GM18519 (cell line): ENCODE measurements at regions not wholly inside any gene's neighbourhood (a gene's known extent, or its start where the extent isn't known, plus 50 kb on each side); places are given as distances from the start of the nearest gene placed in this dataset.

Source experiments
- ATAC-seq: cut with Tn5 transposase; IDR thresholded peaks from one replicate; pipeline ENCODE4 v1.9.1; 2021; ENCODE audit warnings: mild to moderate bottlenecking, moderate library complexity; ENCODE audit not compliant: unreplicated experiment, low FRiP score

DNA sequence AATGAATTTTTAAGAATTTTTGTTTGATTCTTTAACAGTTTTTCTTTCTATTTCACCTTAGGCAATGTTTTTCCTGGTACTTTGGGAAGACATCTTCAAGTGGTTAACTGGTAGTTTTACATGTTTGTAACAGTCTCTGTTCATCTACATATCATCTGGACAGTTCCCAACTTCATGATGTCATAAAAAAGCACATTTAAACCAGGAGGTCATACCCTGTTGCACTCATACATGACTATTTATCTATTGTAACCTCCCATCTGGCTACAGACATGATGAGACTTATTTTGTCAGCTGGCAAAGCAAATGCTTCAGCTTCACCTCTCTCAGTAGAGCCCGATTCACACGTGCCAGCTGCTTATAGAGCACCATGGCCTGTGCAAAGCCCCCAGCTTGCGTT, 99.8 kb upstream of the YPEL5 start:
- no peak for ATAC-seq

DNA sequence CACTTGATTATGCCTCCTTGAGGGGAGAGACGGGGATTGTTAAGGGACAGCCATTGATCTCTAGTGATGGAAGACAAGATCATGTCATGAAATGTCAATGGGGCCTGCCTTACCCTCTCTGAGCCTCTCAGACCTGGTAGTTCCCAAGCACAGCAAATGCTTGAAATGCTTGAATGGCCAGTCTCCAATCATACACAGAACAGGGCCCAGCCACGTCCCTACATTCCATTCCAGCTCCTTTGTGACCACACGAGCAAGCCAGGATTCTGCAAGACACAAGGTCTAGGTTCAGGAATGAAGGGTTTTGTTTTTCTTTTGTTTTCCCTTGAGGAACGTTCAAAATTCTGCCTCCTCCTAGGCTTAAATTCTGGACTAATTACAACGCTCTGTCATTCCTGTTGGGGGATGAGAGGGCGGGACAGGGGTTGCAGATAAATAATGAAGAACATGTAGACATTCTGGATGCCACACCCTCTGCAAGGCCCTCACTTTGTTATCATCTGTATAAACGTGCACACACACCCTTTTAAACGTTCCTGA, 98.1 kb upstream of the YPEL5 start:
- ATAC-seq, result no peak

DNA sequence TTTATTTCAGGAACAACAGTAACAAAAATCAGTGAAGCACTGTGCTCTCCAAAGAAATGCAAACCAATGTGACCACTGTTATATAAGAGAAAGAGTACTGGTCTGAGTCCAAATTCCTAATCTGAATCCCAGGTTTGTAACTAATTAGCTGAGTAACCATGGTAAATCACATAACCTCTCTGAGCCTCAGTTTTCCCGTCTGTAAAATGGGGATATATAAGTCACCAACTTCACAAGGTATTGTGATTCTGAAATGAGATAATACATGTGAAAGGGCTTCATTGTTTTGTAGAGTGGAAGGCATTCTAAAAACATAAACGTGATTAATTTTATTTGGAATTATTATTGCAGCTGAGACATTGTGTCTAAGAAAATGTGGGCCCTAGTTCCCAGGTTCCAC, 91.3 kb upstream of the YPEL5 start:
- ATAC-seq, result no peak

DNA sequence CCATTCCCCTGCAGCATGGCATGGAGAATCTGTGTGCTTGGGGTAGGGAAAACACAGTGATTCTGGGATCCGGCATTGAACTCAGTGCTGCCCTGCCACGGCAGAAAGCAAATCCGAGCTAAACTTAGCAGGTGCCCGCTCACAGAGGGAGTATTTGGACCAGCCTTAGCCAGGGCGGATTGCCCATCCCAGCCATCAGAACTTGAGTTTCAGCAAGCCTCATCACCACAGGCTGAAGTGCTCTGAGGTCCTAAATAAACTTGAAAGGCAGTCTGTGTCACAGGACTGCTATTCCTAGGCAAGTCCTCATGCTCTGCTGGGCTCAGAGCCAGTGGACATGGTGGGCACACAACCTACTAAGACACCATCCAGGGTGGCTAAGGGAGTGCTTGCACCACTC, 86.2 kb upstream of the YPEL5 start:
- no peak for ATAC-seq

DNA sequence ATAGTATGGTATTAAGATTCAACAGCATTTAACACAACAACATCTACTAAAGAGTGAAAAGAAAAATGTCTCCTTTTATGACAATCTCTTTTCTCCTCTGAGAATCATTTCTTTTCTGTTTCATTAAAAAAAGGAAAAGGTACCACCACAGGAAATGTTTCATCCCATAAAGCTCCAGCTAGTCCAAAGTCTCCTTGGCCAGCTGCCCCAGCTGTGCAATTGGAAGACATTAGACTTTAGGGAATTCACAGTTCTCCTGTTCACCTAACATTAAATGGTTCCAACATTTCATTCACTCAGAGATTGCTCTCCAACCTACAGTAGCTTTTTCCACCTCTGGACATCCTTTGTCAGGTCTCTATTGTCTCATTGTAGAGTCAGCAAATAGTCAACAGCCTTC, 78.7 kb upstream of the YPEL5 start:
- no peak for ATAC-seq

DNA sequence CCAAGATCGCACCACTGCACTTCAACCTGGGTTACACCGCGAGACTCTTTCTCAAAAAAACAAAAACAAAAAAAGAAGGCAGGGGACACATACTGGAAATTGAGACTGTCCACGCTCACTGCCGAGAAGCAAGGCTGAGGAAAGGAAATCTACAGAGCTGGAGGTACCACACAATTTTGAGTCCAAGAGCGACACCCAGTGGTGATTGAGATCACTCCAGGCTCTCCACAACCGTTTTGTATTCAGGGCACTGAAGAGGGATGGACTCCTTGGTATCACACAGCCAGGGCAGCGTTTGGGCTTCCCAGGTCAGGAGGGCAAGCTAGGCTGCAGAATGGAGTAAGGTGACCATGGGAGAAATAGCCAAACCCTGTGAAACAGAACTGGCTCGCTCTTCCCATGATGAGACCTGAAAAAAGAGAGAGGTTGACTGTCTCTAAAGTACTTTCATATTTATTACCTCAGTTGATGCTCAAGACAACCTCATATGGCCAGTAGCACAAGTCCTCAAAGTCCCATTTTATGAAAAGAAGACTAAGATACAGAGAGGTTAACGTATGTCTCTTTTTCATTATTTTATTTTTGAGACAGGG, 74.5 kb upstream of the YPEL5 start:
- ATAC-seq, result peak; percentile 44

DNA sequence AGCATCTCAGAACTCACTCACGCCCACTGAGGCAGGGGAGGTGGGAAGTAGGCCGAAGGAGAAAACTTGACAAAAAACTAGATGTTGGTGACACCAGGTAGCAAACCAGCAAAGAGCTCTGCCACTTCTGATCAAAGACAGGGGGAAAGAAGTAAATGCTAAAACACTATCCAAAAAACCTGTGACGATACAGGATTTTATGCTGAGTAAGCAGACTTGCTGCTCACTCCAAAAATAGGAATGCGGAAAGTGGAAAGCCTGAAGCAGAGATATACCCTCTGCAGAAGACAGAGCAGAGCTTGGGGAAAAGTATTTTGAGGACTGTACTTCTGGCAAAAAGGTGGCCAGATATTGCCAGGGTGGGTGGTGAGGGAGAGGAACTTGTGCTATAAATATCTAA, 73.3 kb upstream of the YPEL5 start:
- no peak for ATAC-seq

DNA sequence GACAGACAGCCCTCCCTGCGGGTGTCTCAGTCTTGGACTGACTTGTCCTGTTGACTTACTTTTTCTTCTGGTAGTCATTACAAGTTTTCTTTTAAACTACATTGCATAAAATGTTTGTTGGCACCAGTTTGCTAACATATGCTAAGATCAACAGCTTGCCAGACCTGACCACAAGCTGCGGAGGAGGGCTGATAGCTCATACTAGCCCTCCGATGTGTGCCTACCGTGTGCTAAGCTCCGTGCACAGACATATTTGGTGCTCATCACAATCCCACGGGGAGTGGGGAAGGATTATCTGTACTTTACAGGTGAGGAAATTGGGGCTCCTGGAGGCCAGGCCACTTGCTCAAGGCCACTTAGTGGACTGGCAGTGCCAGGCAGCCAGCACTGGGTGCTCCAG, 72.8 kb upstream of the YPEL5 start:
- ATAC-seq, result no peak

DNA sequence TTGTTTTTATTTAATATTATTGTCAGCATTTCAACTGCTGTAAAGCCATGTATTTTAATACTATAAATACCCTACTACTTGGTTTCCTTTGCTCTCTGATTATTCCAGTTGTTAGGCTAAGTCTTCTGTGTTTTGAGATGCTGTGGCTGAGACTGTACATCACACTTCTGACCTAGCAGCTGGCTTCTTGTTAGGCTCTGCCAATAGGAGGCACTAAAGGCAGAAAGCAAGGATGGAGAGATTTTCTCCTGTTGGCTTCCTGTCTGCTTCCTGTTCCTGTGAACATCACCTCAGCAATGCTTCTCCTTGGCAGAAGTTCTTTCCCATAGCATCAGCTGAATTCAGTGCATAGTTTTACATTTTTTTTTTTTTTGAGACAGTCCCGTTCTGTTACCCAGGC, 68.3 kb upstream of the YPEL5 start:
- ATAC-seq, result no peak

DNA sequence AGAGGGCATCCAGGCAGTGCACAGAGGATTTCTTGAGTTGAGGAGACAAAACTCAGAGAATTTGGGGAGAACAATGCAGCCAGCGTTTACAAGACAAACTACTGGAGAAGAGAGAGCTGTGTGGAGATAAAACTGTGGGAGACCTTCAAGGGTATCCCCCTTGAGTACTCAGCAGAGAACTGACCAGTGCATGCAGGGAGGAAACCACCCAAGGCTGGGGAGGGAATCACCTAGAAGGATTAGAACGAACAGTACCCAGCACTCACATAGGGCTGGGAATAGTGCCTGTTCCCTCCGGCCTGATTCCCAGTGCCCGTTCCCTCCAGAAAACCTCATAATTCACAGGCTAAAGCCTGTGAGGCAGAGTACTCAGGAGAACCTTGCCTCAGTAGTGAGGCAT, 61.9 kb upstream of the YPEL5 start:
- ATAC-seq, result no peak

DNA sequence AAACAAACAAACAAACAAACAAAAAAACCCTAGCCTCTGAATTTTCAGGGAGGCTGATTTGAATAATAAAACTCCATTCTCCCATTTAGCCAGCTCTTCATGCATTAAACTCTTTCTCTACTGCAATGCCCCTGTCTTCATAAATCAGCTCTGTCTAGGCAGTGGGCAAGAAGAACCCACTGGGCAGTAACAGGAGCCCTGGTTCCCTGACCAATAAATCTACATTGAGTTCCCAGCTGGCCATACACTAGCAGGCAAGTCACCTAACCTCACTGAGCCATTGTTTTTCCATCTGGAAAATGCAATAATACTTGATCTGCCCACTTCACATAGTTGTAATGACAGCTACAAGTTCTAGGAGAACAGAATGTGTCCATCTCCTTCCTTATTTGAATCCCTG, 57.6 kb upstream of the YPEL5 start:
- no peak for ATAC-seq

DNA sequence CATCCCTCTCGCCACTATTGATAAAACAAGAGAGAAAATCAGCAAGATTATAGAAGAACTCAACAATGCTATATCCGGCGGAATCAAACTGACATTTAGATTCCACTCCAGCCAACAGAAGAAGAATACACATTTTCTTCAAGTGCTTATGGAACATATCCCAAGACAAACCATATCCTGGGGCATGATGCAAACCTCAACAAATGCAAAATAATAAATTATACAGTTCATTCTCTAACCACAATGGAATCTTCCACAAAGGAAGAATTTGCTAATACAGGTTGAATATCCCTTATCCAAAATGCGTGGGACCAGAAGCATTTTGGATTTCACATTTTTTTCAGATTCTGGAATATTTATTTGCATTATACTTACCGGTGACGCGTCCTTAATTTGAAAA, 51.4 kb upstream of the YPEL5 start:
- no peak for ATAC-seq

DNA sequence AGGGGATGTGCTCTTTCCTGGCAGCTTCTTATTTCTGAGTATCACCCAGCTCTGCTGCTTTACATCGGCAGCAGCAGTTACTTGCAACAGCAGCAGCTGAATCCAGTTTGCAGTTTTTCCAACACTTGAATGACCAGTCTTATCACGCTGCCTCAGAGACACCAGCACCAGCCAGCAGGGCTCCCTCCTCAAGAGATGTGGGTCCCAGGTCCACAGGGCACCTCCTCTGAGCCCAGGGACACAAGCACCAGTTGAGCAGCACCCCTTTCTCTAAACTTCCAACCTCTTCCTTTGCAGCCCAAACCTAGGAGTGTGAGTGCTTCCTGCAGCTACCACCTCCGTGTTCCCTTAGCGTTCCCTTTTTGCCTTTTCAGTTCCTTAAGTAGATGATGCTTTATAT, 50.4 kb upstream of the YPEL5 start:
- ATAC-seq, result no peak
